ENCODE measurements at regions not wholly inside any gene's neighbourhood (a gene's known extent, or its start where the extent isn't known, plus 50 kb on each side); places are given as distances from the start of the nearest gene placed in this dataset.
"Not testable (repeated sequence)": the region's sequence is repeated elsewhere in the genome, so short reads cannot be mapped to it uniquely, and the experiment has no call there.

DNA sequence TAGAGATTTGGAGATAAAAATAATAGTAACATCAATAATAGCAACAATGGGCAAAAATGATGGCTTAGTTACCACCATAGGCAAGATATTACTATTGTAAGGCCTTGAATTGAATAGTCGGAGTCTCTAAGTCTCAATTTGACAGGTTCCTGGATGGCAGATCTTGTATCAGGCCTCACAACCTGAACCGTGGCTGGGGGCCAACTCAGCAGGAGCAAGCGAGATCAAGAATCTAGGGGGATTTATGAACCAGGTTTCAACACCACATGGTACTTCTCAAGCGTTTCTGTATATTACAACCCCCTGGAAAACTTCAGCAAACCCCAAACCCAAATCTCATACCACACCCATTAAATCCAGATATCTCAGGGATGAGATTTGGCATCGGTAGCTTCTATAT is 573.8 kb downstream of the LIG4 start:
- no peak for DNase-seq

DNA sequence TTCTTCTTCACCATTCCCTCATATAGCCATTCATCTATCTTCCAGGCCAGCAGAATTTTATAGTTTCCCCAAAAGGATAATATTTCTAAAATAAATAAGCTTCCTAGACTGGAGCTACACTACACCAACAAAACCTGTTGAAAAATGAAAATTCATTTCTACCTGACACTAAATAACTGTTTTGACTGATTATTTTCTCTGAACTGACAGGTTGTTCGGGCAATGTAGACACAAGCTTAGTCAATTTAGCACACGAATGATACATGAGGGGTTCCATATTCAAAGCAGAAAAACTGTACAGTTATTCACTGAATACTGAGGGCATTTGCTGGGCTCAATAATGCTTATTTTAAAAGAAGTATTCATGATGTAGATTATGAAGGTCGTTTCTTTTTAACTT is 589.7 kb downstream of the LIG4 start:
- no peak for DNase-seq

DNA sequence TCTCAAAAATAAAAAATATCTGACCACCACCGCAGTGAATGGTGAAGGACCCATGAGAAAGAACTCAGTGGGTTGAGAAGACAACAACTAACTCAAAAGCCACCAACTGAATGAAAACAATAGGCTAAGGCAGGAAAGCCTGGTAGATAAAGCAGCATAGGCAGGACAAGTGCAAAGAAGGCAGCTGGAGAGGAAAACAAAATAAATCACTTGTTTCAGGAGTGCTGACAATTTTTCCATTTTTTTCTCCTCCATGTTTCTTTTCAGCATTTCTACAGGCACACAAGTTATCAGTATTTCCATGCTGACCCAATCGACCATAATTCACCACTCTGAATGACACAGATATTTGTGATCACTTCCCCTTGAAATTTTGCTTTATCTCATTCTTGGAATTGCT is 597.8 kb downstream of the LIG4 start:
- no peak for DNase-seq

DNA sequence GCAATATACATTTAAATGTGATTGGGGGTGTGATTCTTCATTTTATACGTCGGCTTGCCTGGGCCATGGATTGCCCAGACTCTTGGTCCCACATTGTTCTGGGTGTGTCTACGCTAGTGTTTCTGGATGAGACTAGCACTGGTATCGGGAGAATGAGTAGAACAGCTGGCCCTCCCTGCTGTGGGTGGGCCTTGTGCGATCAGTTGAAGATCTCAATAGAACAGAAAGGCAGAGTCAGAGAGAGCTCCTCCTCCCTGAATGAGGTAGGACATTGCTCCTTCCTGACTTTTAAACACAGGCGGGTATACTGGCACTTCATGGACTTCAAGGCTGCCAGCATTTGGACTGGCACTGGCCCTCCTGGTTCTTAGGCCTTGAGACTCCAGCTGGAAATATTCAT is 603.0 kb downstream of the LIG4 start:
- no peak for DNase-seq

DNA sequence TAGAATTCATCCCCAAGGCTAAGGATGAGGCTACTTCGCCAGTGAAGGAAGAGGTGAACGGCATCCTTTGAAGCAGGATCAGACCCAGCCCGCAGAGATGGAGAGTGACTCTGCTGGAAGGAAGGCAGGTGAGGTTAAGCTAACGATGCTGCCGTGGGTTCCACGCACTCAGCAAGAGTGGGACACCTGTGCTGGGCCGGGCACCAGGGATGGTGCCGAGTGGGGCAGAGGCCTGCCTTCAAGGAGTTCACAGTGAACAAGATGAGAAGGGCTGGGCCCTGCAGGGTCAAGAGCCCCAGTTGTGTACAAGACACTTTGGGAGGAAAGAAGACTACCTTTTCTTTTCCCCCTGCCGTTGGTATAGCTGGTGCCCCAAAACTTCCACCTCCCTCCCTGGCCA is 606.6 kb downstream of the LIG4 start:
- DNase-seq = no peak

DNA sequence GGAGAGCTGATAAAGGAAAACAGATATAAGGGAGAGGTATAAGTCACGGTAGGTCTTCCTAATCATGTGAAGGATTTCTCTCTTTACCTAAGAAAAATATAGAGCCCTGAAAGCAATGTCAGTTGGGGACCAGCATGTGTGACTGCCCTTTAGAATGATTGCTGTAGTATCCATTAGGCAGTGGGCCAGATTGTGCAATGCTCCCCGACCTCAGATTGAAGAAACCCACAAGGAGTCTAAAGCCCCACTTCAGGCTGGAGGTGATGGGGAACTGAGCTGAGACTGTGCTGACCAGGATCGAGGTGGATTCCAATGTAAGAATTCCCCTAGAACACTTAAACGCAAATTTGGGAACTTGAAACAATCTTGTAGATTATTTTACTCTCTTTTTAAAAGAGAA is 614.4 kb downstream of the LIG4 start:
- DNase-seq = no peak

DNA sequence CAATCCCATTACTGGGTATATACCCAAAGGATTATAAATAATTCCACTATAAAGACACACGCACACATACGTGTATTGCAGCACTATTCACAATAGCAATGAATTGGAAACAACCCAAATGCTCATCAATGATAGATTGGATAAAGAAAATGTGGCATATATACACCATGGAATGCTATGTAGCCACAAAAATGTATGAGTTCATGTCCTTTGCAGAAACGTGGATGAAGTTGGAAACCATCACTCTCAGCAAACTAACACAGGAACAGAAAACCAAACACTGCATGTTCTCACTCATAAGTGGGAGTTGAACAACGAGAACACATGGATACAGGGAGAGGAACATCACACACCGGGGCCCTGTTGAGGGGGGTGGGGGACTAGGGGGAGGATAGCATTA is 619.0 kb downstream of the LIG4 start:
- not testable (repeated sequence) for DNase-seq

DNA sequence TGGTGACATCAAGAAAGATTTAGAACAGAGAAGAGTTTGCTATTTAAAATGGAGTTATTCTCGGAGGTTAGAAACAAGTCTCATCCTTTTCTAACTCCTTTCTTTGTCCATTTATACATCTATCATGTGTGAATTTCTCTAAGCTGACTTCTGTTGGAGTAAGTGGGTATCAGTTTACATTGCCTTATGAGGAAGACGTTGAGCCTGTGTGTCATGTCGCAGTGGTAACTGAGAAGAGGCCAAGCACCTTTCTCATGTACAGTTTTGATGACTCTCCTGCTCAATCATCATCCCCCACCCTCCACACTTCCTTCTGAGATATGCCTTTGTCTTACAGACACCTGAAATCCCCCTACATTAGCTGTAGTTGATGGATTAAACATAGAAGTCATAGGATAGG is 624.8 kb downstream of the LIG4 start:
- no peak for DNase-seq

DNA sequence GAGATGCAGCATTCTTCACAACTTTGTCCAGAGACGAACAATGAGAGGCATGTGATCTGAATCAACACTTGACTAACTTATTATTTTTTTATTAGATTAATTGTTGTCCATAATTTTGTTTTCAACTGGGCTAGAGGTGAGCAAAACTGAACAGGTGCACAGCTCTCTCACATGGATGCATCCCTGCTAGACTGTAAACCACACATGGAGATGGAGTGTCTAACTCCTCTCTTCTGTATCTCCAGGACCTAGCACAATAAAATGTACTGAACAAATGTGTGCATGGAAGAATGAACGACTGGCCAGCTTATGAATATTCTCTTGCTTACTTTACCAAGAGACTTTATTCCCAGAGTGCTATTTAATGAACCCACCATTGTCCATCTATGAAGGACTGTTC is 627.7 kb downstream of the LIG4 start:
- DNase-seq = no peak

DNA sequence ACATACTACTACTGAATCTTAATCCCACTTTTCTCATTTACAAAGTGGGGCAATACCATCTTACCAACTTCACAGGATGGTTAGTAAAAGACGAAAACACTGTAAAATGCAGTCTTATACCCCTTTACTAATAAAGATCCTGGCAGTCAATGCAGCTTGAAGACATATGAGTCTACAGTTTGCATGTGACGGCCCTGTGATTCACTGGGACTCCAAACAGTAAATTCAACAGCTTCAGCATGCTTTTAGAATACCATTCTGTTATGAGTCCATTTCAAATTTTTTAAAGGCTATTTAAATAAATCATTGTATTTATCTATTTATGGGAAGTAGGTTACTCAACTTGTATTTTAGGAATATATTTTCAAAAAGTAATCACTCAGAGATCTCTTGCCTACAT is 629.1 kb downstream of the LIG4 start:
- no peak for DNase-seq

DNA sequence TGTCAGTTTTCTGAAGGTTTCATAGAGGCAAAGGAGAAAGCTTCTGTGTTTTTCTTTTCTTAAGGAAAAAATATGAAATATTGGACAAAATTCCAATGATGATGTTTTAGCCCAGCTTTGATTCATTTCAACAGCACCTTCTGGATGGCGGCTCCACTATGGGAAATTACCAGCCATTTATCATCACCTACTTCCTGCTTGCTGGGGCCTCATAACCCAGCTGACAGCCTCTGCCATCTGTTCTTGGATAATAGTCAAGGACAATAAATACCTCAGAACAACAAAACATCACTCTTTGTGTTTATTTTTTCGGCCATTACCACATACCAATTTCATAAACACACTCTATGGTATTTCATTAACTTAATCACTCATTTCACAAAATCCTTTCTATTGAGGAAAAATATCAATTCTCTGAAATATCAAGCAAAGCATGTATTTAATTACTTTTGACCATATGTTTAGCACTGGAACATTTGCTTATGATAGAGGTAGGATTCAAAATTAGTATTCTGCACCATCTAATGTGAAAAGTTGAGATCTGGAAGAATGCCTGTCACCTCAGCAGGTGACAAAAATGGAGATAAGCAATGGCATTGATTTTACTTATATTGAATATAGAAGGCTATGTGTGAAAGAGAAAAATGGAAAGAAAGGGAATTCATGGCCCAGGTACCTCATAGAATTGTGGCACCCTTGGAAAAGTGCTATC is 629.7 kb downstream of the LIG4 start:
- DNase-seq = no peak

DNA sequence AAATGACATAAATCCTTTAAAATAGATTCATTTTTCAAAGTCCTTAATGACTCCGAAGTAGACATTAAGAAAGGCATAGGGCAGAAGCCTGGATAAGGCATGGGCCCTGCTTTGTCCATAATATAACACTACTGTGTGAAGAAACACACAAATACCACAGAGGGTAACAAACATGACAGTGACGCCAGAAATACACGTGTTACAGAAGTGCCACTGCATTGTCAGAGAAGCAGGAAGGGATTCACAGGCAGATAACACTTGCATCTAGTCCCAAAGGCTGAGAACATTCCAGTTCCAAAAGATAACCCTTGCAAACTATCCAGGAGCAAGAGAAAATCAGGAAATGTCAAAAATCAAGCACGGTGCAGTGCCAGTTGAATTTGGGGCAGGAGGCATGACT is 633.2 kb downstream of the LIG4 start:
- DNase-seq = no peak

DNA sequence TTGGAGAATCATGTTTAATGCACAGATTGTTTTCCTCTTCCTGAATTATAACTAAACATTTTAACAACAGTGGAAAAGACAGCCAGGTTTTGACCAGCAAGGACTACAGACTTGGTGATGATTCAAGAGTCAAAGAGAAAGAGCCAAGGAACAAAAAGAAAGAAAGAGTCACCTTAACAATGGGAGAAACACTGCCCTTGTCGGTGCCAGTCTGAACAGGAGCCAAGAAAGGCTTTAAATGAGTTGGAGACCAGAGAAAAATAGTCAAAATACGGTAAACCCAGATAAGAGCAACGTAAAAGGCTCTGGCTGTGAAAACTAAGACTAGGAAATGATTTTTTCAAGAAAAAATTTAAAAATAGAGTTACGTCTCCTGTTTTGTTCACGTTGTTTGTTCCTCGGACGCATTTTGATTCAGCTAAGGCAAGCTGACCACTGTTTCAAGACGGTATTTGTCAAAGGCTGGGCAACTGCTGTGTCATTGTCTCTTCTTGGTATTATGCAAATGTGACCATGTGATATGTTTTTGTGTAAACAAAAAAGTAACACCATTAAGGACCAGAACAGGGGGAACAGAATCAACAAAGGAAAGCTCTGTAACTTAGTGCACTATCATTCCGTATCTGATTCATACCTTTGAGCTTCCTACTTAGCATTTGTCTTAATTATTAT is 634.5 kb downstream of the LIG4 start:
- DNase-seq = no peak

DNA sequence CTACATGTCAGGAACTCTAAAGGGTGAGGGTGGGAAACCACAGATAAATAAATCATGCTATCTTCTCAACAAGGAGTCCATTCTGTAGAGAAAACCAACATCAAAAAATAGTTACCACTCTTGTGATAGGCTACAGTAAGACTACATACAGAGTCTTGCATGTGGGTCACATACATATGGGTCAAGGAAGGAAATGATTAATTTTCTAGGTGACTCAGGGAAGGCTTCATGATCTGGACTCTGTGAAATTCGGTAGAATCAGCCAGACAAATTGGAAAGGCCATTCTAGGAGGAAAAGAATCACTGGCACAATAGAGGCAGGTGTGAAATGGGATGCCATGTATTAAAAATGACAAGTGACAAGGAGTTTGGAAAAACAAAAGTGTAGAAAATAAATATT is 638.9 kb downstream of the LIG4 start:
- DNase-seq = no peak

DNA sequence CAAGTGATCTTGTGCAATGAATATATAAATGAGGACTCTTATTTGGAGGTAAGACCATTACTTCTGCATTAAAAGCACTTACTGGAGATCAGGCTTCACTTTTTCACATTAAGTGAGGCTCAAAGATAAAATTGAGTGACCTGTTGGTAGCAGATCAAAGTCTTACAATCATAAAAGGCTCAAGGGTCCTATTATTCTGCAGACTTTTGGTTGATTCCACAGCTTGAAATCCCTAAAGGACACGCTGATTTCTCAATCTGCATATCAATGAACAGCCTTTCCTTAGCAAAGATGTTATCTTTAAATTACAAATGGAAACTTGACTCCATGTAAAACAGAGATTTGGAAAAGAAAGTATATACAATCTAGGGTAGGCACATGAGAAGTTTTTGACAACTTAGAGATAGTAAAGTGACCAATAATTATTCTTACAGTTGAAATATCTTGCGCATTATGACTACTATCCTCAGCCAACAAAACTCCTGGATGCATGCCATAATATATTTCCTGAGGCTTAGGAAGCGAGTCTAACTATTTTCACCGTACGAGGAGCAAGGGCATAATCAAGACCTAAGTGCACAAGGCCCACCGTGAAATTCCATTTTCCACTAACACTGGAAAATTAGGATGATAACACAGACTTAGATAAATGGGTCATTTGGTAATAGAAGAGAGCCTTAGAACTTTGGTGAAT is 640.7 kb downstream of the LIG4 start:
- no peak for DNase-seq

DNA sequence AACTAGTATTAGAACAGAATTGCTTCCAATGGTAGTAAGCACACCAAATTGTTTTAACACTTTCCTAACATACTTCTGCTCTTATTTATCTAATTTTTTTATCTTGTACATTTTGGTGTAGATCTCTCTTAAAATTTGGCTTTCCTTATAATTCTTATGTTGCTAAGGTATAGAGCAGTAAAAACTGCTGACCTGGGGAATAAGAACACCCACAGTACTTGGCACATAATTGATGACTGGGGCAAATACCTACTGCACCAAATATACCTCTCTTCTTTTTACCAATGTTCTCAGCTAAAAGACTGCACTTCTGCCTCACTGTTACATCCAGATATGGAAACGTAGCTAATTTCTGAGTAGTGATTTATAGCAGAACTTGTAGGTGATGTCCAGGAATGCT is 642.2 kb downstream of the LIG4 start:
- DNase-seq = no peak

DNA sequence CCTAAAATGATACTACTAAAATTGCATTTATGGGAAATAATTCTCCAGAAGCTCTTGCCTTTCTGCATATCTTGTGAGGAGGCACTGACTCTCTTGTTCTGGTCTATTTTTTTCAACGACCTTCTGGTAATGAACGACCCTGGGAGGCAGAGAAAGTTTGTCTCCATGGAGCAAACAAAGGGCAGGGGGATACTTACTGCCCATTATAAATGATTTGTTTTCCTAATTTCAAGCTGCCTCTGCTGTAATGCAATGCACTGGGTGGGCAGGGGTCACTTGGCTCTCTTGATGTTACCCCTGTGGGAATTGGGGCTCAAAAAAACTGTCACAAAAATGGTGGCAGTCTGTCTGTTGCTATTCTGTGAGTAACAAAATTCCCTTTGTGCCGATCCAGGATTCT is 643.2 kb downstream of the LIG4 start:
- no peak for DNase-seq

DNA sequence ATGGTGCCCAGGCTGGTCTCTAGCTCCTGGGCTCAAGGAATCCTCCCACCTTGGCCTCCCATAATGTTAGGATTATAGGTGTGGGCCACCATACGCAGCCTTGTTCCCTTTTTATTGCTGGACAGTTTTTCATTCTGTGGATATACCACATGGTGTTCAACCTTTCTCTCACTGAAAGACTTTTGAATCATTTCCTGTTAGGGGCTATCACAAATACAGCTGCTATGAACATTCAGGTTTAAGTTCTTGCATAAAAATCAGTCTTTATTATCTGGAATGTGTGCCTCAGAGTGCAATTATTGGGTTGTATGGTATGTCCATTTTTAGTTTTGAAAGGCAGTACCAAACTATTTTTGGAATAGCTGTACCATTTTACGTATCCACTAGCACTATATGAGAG is 647.2 kb downstream of the LIG4 start:
- no peak for DNase-seq

DNA sequence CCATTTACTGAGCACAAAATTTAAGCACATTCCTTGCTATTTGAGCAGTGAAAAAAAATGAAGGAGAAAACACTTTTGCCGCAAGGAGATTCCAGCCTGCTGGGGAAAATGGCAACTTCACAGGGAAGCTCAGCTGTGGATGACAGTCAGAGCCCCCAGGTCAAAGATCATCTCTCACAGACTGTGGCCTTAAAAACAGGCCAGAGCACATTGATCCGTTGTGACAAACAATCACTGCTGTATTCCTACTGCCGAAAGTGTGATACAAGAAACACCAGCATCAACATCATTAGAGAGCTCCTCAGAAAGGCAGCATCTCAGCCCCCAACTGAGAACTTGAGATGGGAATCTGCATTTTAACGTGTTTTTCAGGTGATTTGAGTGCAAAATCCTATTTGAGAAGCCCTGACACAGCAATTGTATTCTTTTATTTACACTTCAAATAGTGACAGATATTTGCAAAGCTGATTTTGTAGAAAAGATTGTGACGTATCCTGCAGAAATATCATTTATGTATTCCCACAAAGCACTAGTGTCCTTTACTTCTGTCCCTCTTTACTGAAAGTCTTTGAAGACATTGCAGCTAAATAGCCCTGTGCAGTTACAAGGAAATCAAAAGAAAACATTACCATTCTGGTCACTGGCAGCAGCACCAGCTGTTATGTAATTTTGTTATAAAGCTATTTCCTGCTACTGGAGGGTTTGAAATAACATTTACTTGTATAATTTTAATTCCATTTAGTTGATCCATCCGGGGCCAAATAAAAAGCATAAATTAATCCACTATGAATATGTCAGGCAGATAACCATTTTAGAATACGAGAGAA is 652.0 kb downstream of the LIG4 start:
- no peak for DNase-seq

DNA sequence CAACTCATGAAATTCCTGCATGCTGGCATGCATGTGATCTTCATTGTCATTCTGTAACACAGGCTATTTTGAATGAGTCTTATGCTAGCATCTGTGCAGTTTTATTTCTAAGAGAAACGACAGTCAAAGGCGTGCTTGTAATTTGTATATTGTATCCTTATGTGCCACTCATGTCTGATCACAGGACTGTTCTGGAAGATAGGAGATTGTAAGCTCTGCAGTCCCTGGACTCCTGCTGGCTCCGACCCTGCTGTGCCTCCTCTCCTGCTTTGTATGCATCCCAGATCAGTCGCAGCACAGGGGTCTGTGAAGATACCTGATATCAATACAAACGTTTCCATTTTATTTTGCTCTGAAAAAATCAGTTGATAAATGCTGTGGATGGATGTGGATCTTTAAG is 653.1 kb downstream of the LIG4 start:
- no peak for DNase-seq

DNA sequence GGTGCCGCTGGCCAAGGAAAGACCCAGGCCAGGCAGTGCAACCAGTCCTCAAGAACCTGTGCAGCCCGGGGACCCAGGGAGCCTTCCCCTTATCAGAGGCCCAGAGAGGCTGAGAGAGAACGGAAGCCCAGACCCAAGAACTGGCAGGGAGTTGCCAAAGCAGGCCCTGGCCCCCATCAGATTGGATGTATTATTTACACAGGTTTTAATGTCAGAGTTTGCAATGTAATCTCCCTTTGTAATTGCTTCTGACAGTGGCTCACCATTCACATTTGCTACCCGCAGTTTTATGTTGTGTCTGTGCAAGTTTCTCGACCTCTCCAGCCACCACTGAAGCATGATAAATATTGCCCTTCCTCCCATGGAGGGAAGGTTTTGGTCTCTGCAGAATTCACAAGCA is 660.9 kb downstream of the LIG4 start:
- DNase-seq = no peak

DNA sequence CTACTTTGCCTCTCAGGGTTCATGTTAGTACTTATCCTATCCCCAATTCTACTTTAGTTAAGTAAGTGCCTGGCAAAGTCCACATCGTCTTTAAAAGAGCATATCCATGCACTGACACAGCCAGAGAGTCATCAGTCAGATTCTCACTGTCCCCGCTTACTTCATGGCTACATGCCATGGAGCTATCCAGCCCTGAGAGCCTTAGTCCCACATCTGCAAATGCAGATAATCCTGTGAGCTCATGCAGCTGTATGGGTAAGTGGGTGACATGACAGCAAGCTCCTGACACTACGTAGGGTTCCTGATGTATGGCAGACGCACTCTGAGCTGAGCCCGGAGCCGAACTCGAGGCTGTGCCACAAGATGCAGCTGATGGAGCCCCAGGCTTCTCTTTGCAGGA is 661.5 kb downstream of the LIG4 start:
- DNase-seq = no peak

DNA sequence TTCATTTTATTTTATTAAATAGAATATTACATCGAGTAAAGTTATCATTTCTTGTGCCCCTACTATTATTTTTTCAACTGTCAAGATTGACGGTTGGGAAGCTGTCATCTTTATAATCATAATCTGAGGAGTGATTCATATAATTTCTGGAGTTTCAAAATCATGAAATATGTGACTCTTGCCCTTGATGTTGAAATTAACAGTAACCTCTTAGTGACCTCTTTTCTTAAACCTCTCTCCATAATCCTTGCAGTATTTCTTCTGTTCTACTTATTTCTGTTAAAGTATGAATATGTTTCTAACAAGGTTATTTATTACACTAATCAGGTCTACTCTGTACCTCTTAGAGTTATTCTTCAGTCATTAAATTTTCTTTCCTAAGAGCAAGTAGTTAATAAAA is 663.8 kb downstream of the LIG4 start:
- DNase-seq = no peak

DNA sequence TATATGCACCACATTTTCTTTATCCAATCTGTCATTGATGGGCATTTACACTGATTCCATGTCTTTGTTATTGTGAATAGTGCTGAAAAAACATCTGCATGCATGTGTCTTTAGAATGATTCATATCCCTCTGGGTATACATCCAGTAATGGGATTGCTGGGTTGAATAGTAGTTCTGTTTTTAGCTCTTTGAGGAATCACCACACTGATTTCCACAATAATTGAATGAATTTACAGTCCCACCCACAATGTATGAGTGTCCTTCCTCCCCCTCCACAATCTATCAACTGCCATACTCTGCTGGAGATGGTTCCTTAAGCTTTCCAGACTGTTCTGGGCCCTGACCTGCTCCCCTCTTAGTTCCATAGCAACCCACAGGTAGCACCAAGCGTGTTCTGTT is 667.0 kb downstream of the LIG4 start:
- no peak for DNase-seq

All from NCI-H1436 treated with DMSO at 0.1 percent for 48 hours (cell line).